ENCODE measurements at regions not wholly inside any gene's neighbourhood (a gene's known extent, or its start where the extent isn't known, plus 50 kb on each side); places are given as distances from the start of the nearest gene placed in this dataset.

DNA sequence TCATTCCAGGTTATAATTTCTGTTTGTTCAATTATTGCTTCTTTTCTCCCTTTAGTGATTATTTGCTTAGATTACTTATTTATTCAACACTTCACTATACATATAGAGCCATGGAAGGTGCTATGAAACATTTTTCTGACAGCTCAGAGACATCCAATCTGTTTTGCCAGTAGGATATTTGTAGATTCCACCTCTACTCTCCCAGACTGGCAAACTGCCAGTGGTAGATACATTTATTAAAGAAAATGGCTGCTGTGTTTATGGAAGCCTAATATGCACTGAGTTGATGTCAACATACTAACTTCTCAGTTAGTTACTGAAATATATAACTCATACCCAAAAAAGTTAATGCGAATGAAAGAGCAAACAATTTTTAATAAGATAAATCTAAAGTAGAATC is 348.6 kb downstream of the TRAM1L1 start (continued):
- no peak for TF ChIP-seq ZBTB43 (CRISPR knock-in tag; conservative IDR thresholded peaks at IDR 0.05)
- TF ChIP-seq SIX1 (CRISPR knock-in tag; IDR thresholded peaks at IDR 0.05; ENCODE audit: borderline replicate concordance) = no peak

- no peak for ATAC-seq
- Histone ChIP-seq H3K79me2 (ENCODE audit: insufficient read depth, low read length) (no peaks in the 10 kb centered on the region), H3K4me1 (ENCODE audit: insufficient read depth, low read length) (no peaks in the 10 kb centered on the region), H3K27ac (ENCODE audit: extremely low read length, insufficient read depth, low read length) (no peak overlapping the region), H3K4me2 (ENCODE audit: low read depth, low read length) (no peak overlapping the region), H3K4me3 (replicated peaks in 1 of 3; ENCODE audit: insufficient read depth in 1 of 3, low read depth in 2 of 3, low read length in 3 of 3) (no peak overlapping the region), H2AFZ (ENCODE audit: low read length) (no peak overlapping the region), H3K36me3 (replicated peaks in 1 of 2; ENCODE audit: control insufficient read depth in 1 of 2, insufficient read depth in 2 of 2, low read length in 2 of 2) (no peaks in the 10 kb centered on the region), H3K9me3 (ENCODE audit: low read length) (no peaks in the 10 kb centered on the region), H3K27me3 (ENCODE audit: control insufficient read depth in 1 of 2, insufficient read depth in 2 of 2, low read length in 2 of 2) (no peaks in the 10 kb centered on the region), H3K9ac (ENCODE audit: insufficient read depth, low read depth, low read length) (no peak overlapping the region), H4K20me1 (ENCODE audit: insufficient read depth, low read length) (no peaks in the 10 kb centered on the region)
- no peak for DNase-seq (ENCODE audit: low spot score)
- no peak for FAIRE-seq
- in situ Hi-C loops (cut with HindIII; ENCODE audit: extremely low pct_ligation_motif_present, low pct_unique_long_range_greater_than_20kb) = no loop called here
- WGBS (ENCODE audit: low lambda C conversion rate) = 13% methylated on average over 2 of the region's 2 CpGs
- intact Hi-C loops (cut with micrococcal nuclease; ENCODE audit: unreplicated experiment) = no loop called here
- BruUV-seq (replicated peaks) = no TSS peak
- POLR2A ChIA-PET = no interaction called here
- TF ChIP-seq PHF8 (CRISPR knock-in tag; IDR thresholded peaks at IDR 0.05) (no peak), ZNF589 (CRISPR knock-in tag; conservative IDR thresholded peaks at IDR 0.05) (no peak), KLF9 (CRISPR knock-in tag; IDR thresholded peaks at IDR 0.05; ENCODE audit: low read depth) (no peak), ZNF496 (CRISPR knock-in tag; IDR thresholded peaks at IDR 0.05; ENCODE audit: insufficient replicate concordance) (no peak), GZF1 (CRISPR knock-in tag; IDR thresholded peaks at IDR 0.05) (no peak), ZNF547 (CRISPR knock-in tag; IDR thresholded peaks at IDR 0.05) (no peak), SRY (CRISPR knock-in tag; IDR thresholded peaks at IDR 0.05) (no peak), ZNF773 (CRISPR knock-in tag; IDR thresholded peaks at IDR 0.05; ENCODE audit: borderline replicate concordance) (no peak), GPN1 (CRISPR knock-in tag; IDR thresholded peaks at IDR 0.05; ENCODE audit: borderline replicate concordance) (no peak), NFIB (CRISPR knock-in tag; IDR thresholded peaks at IDR 0.05; ENCODE audit: borderline replicate concordance) (no peak)
- TF ChIP-seq, protein P1, sequence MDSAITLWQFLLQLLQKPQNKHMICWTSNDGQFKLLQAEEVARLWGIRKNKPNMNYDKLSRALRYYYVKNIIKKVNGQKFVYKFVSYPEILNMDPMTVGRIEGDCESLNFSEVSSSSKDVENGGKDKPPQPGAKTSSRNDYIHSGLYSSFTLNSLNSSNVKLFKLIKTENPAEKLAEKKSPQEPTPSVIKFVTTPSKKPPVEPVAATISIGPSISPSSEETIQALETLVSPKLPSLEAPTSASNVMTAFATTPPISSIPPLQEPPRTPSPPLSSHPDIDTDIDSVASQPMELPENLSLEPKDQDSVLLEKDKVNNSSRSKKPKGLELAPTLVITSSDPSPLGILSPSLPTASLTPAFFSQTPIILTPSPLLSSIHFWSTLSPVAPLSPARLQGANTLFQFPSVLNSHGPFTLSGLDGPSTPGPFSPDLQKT (CRISPR knock-in tag; IDR thresholded peaks at IDR 0.05; ENCODE audit: borderline replicate concordance) = no peak
- CTCF ChIA-PET (ENCODE audit: low intra/inter-chr PET ratio, low total read pairs) = no interaction called here
Measured at GRCh38 chr4:116734178-116734577, 351.2 kb downstream of the TRAM1L1 start.

Data from HepG2 (cell line).